H9 (cell line): ENCODE measurements at regions not wholly inside any gene's neighbourhood (a gene's known extent, or its start where the extent isn't known, plus 50 kb on each side); places are given as distances from the start of the nearest gene placed in this dataset.

Experiments used
- DNase-seq: peaks from one replicate; pipeline ENCODE4 v3.0.0-alpha.2; 2017
- H2AFZ ChIP-seq: one replicate; pipeline ENCODE4 v1.6.1; 2013; ENCODE audit warnings: mild to moderate bottlenecking, low read length, control low read depth, moderate library complexity
- H2AK5ac ChIP-seq: 2 replicates; pipeline ENCODE4 v1.6.1; 2013; ENCODE audit warnings: low read length, control low read depth, mixed read lengths; ENCODE audit not compliant: insufficient read length
- H2BK120ac ChIP-seq: one replicate; pipeline ENCODE4 v1.6.1; 2013; ENCODE audit warnings: low read depth, mild to moderate bottlenecking, low read length, control low read depth, inconsistent platforms; ENCODE audit not compliant: poor library complexity, severe bottlenecking
- H2BK12ac ChIP-seq: 2 replicates; pipeline ENCODE4 v1.6.1; 2013; ENCODE audit warnings: low read length, control low read depth, mixed read lengths, low read depth; ENCODE audit not compliant: insufficient read length
- H2BK15ac ChIP-seq: 2 replicates; pipeline ENCODE4 v1.6.1; 2013; ENCODE audit warnings: low read depth, low read length, control low read depth
- H2BK20ac ChIP-seq: one replicate; pipeline ENCODE4 v1.6.1; 2013; ENCODE audit warnings: low read depth, mild to moderate bottlenecking, low read length, control low read depth, inconsistent platforms; ENCODE audit not compliant: poor library complexity, severe bottlenecking
- H2BK5ac ChIP-seq: 2 replicates; pipeline ENCODE4 v1.6.1; 2013; ENCODE audit warnings: low read length, control low read depth, mixed read lengths; ENCODE audit not compliant: insufficient read length
- H3K14ac ChIP-seq: 2 replicates; pipeline ENCODE4 v1.6.1; 2013; ENCODE audit warnings: low read length, control low read depth; ENCODE audit not compliant: insufficient read depth
- H3K18ac ChIP-seq: 2 replicates; pipeline ENCODE4 v1.6.1; 2013; ENCODE audit warnings: low read depth, mild to moderate bottlenecking, mixed read lengths, low read length, control low read depth; ENCODE audit not compliant: insufficient read length
- H3K23ac ChIP-seq: 2 replicates; pipeline ENCODE4 v1.6.1; 2013; ENCODE audit warnings: low read length, control low read depth, mixed read lengths, low read depth; ENCODE audit not compliant: insufficient read length
- H3K23me2 ChIP-seq: 2 replicates; pipeline ENCODE4 v1.6.1; 2013; ENCODE audit warnings: low read depth, mild to moderate bottlenecking, mixed read lengths, low read length, control low read depth; ENCODE audit not compliant: insufficient read length, poor library complexity, severe bottlenecking
- H3K27ac ChIP-seq: 2 replicates; pipeline ENCODE4 v1.5.1; 2013; ENCODE audit warnings: low read length, control low read depth, mixed read lengths, low read depth; ENCODE audit not compliant: insufficient read length
- H3K27me3 ChIP-seq: 2 replicates; pipeline ENCODE4 v1.6.1; 2013; ENCODE audit warnings: low read length, control low read depth, inconsistent platforms; ENCODE audit not compliant: insufficient read depth
- H3K4ac ChIP-seq: 2 replicates; pipeline ENCODE4 v1.6.1; 2013; ENCODE audit warnings: low read depth, mild to moderate bottlenecking, control low read depth, inconsistent platforms, low read length, moderate library complexity
- H3K4me1 ChIP-seq: 2 replicates; pipeline ENCODE4 v1.6.1; 2013; ENCODE audit warnings: low read length, control low read depth, inconsistent platforms; ENCODE audit not compliant: insufficient read depth
- H3K4me2 ChIP-seq: 2 replicates; pipeline ENCODE4 v1.6.1; 2013; ENCODE audit warnings: low read length, control low read depth, mixed read lengths; ENCODE audit not compliant: insufficient read length, insufficient read depth
- H3K56ac ChIP-seq: 2 replicates; pipeline ENCODE4 v1.6.1; 2013; ENCODE audit warnings: low read depth, mild to moderate bottlenecking, mixed read lengths, low read length, control low read depth; ENCODE audit not compliant: insufficient read length
- H3K79me1 ChIP-seq: 2 replicates; pipeline ENCODE4 v1.6.1; 2013; ENCODE audit warnings: low read depth, mild to moderate bottlenecking, moderate library complexity, low read length, control low read depth, inconsistent platforms; ENCODE audit not compliant: insufficient read depth, poor library complexity, severe bottlenecking
- H3K79me2 ChIP-seq: 2 replicates; pipeline ENCODE4 v1.6.1; 2013; ENCODE audit warnings: low read length, control low read depth, inconsistent platforms; ENCODE audit not compliant: insufficient read depth
- H3K9ac ChIP-seq: 2 replicates; pipeline ENCODE4 v1.6.1; 2013; ENCODE audit warnings: low read length, control low read depth, mixed read lengths; ENCODE audit not compliant: insufficient read length; ENCODE audit errors: extremely low read depth
- H3K9me3 ChIP-seq: one replicate; pipeline ENCODE4 v1.6.1; 2013; ENCODE audit warnings: low read depth, low read length, inconsistent platforms; ENCODE audit not compliant: control insufficient read depth
- H3T11ph ChIP-seq: one replicate; pipeline ENCODE4 v1.6.1; 2013; ENCODE audit warnings: mild to moderate bottlenecking, low read length, control low read depth, inconsistent platforms
- H4K20me1 ChIP-seq: one replicate; pipeline ENCODE4 v1.6.1; 2013; ENCODE audit not compliant: control insufficient read depth, insufficient read length, insufficient read depth
- H4K5ac ChIP-seq: 2 replicates; pipeline ENCODE4 v1.6.1; 2013; ENCODE audit warnings: low read depth, mild to moderate bottlenecking, mixed read lengths, low read length, control low read depth; ENCODE audit not compliant: insufficient read length
- H4K8ac ChIP-seq: replicated peaks from 2 replicates; pipeline ENCODE4 v1.6.1; 2013; ENCODE audit warnings: low read length, control low read depth, mixed read lengths, low read depth; ENCODE audit not compliant: insufficient read length
- H4K91ac ChIP-seq: 2 replicates; pipeline ENCODE4 v1.6.1; 2013; ENCODE audit warnings: low read depth, mild to moderate bottlenecking, moderate library complexity, mixed read lengths, low read length, control low read depth; ENCODE audit not compliant: insufficient read length
- H3K27ac Mint-ChIP-seq, 3 experiments: 2 replicates in 2 of 3; 3 replicates in 1 of 3; pipeline ENCODE4 v1.8.0; 2020 to 2021; ENCODE audit warnings: mixed read lengths in 3 of 3, mild to moderate bottlenecking in 1 of 3, moderate library complexity in 1 of 3
- H3K27me3 Mint-ChIP-seq: 2 replicates; pipeline ENCODE4 v1.8.0; 2021; ENCODE audit warnings: low read depth, mild to moderate bottlenecking, moderate library complexity, mixed read lengths
- H3K36me3 Mint-ChIP-seq, 3 experiments: 2 replicates in 2 of 3; 3 replicates in 1 of 3; pipeline ENCODE4 v1.8.0; 2020 to 2021; ENCODE audit warnings: low read depth in 3 of 3, mixed read lengths in 3 of 3; ENCODE audit not compliant: insufficient read depth in 1 of 3
- H3K4me1 Mint-ChIP-seq, 2 experiments: 2 replicates each; pipeline ENCODE4 v1.8.0; 2020; ENCODE audit warnings: mixed read lengths in 2 of 2
- H3K4me3 Mint-ChIP-seq, 2 experiments: 2 replicates in 1 of 2; 3 replicates in 1 of 2; pipeline ENCODE4 v1.8.0; 2020 to 2021; ENCODE audit warnings: mild to moderate bottlenecking in 2 of 2, mixed read lengths in 2 of 2, moderate library complexity in 1 of 2
- H3K9me3 Mint-ChIP-seq, 2 experiments: 2 replicates in 1 of 2; 3 replicates in 1 of 2; pipeline ENCODE4 v1.8.0; 2020; ENCODE audit warnings: mild to moderate bottlenecking in 2 of 2, mixed read lengths in 2 of 2, moderate library complexity in 1 of 2
- WGBS: extraction: QIAGEN DNeasy Blood & Tissue Kit; methylation state at CpG from one replicate; pipeline ENCODE4 v1.1.7; 2013; ENCODE audit warnings: missing lambda C conversion rate, low lambda C conversion rate, mixed read lengths; ENCODE audit not compliant: insufficient read length; ENCODE audit errors: extremely low coverage; 5-methylcytosine and 5-hydroxymethylcytosine counted together
- TF ChIP-seq, protein P1 (sequence below): fragments of 200-600 bp; sonication (generic); conservative IDR thresholded peaks from 3 replicates; pipeline ENCODE4 v1.8.0; 2021; ENCODE audit warnings: antibody characterized with exemption, mild to moderate bottlenecking

DNA sequence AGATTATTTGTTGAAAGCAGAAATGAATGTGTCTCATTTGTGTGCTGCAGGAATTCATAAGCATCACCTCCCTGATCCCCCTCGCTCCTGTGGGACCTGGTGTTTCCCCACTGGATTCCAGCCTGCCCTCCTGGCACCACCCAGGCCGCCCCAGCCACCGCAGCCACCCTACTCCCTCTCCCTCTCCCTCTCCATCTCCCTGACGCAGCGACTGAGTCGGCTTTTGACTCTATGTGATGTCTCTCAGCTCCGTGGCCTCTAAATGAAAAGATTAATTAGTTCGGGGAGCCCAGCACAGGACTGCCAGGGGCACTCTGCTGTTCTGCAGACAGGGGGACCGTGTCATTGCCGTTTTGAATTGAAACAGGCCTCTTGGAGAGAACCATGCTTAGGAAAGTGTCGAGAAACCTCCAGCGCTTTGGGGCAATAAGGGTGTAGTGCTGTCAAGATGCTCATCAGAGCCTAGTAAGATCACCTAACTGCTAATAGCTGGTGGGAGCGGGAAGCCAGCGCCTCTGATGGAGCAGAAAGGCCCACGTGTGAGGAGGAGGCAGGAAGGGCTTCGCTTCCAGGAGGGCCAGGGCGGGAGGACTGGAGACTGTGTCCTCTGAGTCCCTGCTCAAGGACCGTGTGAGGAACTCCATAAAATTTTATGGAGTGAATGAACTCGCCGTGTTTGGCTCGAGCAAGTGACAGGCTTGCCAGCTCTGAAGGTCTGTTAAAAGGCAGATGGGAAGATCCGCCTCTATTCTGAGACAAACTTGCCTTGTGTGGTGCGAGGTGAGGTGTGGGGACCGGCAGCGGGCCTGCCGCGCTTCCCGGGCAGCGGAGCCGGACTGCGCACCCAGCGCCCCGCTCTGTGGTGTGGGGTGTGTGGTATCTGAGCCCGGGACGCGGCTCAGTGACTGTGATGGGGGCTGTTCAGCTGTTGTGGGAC, 157.4 kb upstream of the C14orf180 start:
- H3K27ac ChIP-seq, result no peak overlapping the region
- Mint-ChIP-seq H3K9me3 (no peaks in the 10 kb centered on the region), H3K27ac (peak overlapping the region in 1 of 3 experiments; percentile 83; a peak in 1 of 7 replicates), H3K36me3 (no peaks in the 10 kb centered on the region; a peak in 1 of 7 replicates), H3K4me3 (no peak overlapping the region), H3K4me1 (peaks cover 13 to 29% of the 10 kb centered on the region in 2 experiments), H3K27me3 (no peaks in the 10 kb centered on the region)
- H2AFZ ChIP-seq, result no peak overlapping the region
- H3K4ac ChIP-seq, result no peak overlapping the region
- H4K91ac ChIP-seq, result no peak overlapping the region
- H3K23me2 ChIP-seq, result no peaks in the 10 kb centered on the region
- no peak overlapping the region for H3K4me2 ChIP-seq
- no peak overlapping the region for H3K56ac ChIP-seq
- no peaks in the 10 kb centered on the region for H3K79me1 ChIP-seq
- peak overlapping the region; percentile 10; the same call in 1 of the 2 replicates for H3K14ac ChIP-seq
- no peak overlapping the region for H4K8ac ChIP-seq
- H3K9me3 ChIP-seq, result no peaks in the 10 kb centered on the region
- TF ChIP-seq, protein P1, sequence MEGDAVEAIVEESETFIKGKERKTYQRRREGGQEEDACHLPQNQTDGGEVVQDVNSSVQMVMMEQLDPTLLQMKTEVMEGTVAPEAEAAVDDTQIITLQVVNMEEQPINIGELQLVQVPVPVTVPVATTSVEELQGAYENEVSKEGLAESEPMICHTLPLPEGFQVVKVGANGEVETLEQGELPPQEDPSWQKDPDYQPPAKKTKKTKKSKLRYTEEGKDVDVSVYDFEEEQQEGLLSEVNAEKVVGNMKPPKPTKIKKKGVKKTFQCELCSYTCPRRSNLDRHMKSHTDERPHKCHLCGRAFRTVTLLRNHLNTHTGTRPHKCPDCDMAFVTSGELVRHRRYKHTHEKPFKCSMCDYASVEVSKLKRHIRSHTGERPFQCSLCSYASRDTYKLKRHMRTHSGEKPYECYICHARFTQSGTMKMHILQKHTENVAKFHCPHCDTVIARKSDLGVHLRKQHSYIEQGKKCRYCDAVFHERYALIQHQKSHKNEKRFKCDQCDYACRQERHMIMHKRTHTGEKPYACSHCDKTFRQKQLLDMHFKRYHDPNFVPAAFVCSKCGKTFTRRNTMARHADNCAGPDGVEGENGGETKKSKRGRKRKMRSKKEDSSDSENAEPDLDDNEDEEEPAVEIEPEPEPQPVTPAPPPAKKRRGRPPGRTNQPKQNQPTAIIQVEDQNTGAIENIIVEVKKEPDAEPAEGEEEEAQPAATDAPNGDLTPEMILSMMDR, result no peak
- H2BK12ac ChIP-seq, result no peak overlapping the region
- H2BK20ac ChIP-seq, result no peak overlapping the region
- no peaks in the 10 kb centered on the region for H3K4me1 ChIP-seq
- no peak overlapping the region for H3K9ac ChIP-seq
- no peak overlapping the region for H2AK5ac ChIP-seq
- no peak overlapping the region for H2BK120ac ChIP-seq
- H3K18ac ChIP-seq, result no peak overlapping the region
- H3T11ph ChIP-seq, result no peak overlapping the region
- no peak overlapping the region for H2BK15ac ChIP-seq
- H4K5ac ChIP-seq, result no peak overlapping the region
- no peak overlapping the region for H2BK5ac ChIP-seq
- no peaks in the 10 kb centered on the region for H3K79me2 ChIP-seq
- WGBS, result no CpG with 5 or more reads among the region's 36 CpGs
- H3K27me3 ChIP-seq, result no peaks in the 10 kb centered on the region
- no peaks in the 10 kb centered on the region for H4K20me1 ChIP-seq
- no peak overlapping the region for H3K23ac ChIP-seq
- DNase-seq, result peak; percentile 21
